ENCODE measurements at regions not wholly inside any gene's neighbourhood (a gene's known extent, or its start where the extent isn't known, plus 50 kb on each side); places are given as distances from the start of the nearest gene placed in this dataset.
"Not testable (repeated sequence)": the region's sequence is repeated elsewhere in the genome, so short reads cannot be mapped to it uniquely, and the experiment has no call there.

DNA sequence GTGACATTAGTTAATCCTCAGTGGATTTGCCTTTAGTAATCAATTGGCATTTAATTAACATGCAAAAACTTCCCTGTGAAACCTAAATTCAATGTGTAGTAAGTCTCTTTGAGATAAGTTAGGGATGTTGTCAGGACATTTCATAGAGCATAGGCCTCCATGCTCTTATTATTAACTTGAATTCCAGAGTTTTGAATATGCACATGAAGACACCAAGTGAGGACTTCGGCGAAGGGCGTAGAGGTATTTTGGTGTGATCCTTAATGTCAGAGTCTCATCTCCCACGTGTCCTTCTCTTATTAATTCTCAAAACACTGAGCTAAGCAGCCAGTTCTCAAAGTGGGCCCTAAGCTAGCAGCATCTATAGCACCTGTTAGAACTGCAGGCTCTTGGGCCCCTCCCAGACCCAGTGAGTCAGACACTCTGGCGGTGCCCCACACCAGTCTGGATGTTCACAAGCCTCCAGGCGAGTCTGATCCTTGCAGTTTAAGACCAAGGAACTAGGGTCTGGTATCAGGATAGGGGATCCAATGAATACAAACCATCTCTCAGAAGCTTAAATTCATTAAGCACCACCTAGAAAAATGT, 292.1 kb downstream of the QKI start:
- DNase-seq (ENCODE audit: low read depth), result no peak

DNA sequence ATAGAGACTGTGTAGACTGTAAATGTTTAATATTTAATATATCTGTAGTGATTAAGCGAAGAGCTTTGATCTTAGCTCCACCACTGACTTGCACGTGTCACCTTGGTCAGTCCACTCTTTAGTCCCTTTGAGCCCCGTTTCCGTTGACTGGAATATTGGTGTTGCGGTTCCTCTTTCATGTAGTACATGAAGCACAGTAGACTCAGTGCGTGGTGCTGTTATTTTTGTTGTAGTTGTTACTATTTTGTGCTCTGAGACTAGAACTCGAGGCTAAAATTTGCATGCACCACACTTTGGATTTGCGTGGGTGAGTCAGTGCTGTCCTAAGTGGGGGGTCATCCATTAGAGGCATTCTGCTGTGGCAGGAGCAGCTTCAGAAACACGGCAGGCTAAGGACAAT, 291.4 kb downstream of the QKI start:
- no peak for DNase-seq (ENCODE audit: low read depth)

GRCh38 chr6:163702736-163703135, 288.2 kb downstream of the QKI start:
- no peak for DNase-seq (ENCODE audit: low read depth)

- DNase-seq (ENCODE audit: low read depth), result no peak
Observed at GRCh38 chr6:163701762-163702161, 287.2 kb downstream of the QKI start.

DNA sequence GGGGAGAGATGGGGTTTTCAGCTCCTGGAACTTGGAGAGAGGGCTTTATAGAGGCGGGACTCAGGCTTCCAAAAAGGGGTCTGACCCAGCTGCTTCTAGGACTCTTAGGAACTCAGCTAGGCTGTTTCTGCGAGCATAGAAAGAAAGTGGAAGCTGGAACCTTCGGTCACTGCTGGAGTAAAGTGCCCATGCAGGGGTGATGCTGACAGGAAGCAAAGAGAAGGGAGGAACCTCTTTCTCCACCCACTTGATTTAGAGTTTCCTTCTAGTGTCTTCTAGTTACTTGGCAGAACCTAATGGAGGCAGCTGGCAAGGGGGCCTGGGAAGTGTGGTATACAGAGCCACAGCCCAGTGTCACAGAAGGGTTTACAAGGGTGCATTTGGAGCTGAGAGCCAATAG, 283.6 kb downstream of the QKI start:
- DNase-seq (ENCODE audit: low read depth), result no peak

DNA sequence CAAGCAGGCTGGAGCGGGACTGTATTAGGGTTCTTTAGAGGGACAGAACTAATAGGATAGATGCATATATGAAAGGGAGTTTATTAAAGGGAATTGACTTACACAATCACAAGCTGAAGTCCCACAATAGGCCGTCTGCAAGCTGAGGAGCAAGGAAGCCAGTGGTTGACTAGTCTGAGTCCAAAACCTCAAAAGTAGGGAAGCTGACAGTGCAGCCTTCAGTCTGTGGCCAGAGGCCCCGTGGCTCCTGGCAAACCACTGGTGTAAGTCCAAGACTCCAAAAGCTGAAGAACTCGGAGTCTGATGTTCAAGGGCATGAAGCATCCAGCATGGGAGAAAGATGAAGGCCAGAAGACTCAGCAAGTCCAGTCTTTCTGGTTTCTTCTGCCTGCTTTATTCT, 281.8 kb downstream of the QKI start:
- not testable (repeated sequence) for DNase-seq (ENCODE audit: low read depth)

DNA sequence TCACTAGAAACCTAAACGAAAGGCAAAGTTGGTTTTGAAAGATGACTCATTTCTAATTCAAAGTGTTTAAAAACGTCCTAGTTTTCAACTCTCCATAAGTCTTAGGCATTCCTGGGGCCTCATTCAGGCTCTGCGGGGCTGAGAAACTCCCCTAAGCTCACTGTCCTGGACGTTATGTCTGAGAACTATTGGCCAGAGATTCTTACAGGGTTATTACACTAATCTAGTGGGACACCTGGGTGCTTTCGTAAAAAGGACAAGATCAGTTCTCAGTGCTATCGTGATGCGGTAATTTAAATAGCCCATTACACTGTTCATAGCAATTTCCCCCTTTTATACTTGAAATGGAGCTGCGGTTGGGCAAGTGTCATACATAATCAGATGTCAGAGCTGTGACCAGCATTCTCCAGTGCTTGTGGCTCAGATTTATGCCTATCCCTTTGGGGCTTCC, 280.9 kb downstream of the QKI start:
- no peak for DNase-seq (ENCODE audit: low read depth)

- no peak for DNase-seq (ENCODE audit: low read depth)
Observed at GRCh38 chr6:163694988-163695398, 280.5 kb downstream of the QKI start.

GRCh38 chr6:163694072-163694471, 279.6 kb downstream of the QKI start:
- no peak for DNase-seq (ENCODE audit: low read depth)

- no peak for DNase-seq (ENCODE audit: low read depth)
Observed at GRCh38 chr6:163691049-163691448, 276.5 kb downstream of the QKI start.

DNA sequence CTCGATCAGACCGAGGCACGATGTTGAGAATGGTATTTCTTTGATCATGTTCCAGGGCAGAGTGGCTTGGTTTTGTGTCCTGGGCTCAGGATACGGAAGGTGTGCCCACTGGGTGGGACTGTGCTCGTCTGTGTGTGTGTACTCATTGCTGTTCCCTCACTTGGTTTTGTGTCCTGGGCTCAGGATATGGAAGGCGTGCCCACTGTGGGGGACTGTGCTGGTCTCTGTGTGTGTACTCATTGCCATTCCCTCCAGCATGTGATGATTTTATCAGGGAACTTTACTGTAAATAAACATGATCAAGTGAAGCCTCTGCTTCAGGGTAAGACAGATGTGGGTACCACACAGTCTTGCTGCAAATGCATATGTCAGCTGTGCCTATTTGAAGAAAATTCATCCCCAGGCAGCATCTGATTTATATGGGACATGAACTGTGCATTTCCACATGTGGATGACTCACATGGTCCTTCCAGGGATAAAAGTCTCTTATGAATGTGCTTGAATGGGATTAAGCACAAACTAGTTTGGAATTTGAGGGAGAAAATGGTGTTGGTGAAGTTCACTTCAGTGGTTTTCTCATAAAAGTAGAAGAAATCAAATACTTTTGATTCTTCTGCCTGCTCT, 274.3 kb downstream of the QKI start:
- DNase-seq (ENCODE audit: low read depth), result peak; percentile 28

GRCh38 chr6:163687075-163687474, 272.6 kb downstream of the QKI start:
- no peak for DNase-seq (ENCODE audit: low read depth)

DNA sequence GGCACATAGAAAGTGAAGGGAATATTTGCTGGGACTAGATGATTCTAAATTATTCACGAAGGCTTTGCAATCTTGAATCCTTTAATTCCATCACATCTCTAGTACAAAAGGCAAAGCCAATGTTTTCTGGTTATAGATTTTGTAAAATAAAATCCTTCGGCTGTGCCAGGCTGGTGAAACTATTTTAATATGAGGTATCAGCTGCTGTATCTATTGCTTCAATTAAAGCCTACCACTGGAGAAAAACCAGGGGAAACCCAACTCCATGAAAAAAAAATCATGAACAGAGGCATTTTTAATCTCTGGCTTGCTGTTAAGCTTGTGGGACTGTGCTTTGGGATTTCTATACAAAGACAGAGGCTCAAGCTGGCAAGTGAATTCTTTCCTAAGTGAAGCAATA, 271.8 kb downstream of the QKI start:
- DNase-seq (ENCODE audit: low read depth), result no peak

DNA sequence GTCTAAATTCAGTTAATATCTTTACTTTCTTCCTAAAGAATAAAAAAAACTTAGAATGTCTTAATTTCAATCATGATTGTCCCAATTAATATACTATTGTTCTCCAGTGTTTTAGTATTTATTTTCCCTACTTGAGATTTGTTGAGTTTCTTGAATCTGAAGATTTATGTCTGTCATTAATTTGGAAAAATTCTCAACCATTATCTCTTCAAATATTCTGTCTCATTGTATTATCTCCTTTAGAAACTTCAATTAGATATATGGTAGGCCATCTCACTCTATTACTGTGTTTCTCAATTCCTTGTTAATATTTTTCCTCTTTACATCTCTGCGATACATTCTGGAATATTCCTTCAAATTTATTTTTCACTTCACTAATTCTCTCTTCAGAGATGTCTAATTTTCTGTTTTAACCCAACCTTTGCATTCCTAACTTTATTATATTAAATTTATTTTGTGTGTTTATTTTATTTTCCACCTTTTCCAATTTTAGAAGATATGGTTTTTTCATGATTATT, 268.6 kb downstream of the QKI start:
- no peak for DNase-seq (ENCODE audit: low read depth)

DNA sequence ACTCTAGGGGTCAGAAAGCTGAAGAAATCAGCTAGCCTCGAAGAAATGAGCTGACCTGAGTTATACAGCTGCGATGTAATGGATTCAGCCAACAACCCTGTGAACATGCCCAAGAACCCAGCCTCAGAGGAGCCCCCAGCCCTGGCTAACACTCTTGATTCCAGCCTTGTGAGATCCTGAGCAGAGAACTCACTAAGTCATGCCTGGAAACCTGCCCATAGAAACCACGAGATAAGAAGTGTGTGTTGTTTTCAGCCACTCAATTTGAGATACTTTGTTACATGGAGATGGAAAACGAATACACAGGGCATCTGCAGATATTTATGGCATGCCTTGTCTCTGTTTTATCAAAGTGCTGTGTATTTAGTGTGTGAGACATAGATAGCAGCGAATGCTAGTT, 265.2 kb downstream of the QKI start:
- no peak for DNase-seq (ENCODE audit: low read depth)

DNA sequence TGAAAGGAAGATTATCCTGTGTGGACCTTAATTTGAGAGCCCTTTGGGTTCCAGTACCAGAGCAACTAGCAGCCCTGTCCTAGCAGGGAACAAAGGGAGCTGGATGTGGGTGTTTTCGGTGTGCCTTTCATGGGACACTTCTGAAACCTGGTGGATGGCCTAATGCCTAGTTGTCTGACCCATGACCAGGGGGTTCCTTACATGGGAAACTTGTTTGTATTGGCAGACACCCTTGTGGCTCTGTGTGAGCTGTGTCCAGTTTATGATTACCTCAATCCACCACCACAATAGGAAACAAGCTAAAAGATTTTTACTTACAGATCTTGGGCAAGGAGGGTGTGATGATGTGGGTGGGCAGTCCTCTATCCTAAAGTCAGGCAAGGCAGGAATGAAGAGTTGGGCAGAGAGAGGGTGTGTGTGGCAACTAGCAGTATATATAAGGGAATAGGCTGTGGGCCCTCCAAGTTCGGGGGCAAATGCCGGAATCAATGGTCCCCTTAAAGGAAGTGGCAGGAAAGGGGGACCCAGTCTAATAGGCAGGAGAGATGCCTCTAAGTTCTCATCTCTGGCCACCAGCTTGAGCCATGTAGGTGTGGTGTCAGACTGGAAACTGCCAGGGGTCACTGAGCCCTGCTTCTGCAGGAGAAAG, 264.6 kb downstream of the QKI start:
- DNase-seq (ENCODE audit: low read depth), result no peak

DNA sequence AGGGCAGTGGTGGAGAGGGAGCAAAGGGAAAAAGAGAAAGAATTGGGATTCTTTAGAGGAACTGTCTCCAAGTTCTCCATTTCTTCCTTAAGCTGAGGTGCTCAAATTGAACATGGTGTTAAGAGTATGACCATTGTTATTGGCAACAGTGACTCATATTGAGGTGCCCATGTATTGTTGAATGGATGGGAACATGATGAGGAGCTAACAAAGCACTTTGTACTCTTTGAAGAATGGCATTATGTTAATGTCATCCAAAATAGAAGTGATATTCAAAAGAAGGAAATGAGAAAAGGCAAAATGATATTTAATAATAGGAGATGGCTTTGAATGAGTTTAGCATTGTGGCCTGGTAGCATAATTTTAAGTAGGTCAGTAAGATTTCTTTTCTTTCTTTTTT, 261.1 kb downstream of the QKI start:
- DNase-seq (ENCODE audit: low read depth), result no peak

GRCh38 chr6:163672710-163673109, 258.2 kb downstream of the QKI start:
- no peak for DNase-seq (ENCODE audit: low read depth)

GRCh38 chr6:163671791-163672190, 257.3 kb downstream of the QKI start:
- DNase-seq (ENCODE audit: low read depth), result no peak

GRCh38 chr6:163671355-163671754, 256.8 kb downstream of the QKI start:
- DNase-seq (ENCODE audit: low read depth), result no peak

DNA sequence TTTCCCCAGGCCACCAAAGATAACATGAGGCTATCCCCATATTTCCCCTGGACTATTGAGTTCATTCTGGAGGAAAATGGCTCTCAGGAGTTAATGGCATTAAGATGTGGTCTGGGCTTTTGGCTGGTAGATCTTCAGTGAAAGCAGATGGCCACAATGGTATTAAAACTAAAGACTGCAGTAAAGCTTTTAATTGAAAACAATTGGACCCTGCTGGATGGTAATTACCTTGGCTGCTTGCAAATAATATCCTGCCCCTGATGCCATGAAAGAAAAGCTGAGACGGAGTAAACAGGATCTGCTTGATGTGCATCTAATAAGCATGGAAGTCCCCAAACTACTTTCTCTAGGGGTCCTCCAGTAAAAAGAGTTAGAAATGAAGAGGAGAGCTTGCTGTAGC, 255.8 kb downstream of the QKI start:
- no peak for DNase-seq (ENCODE audit: low read depth)

DNA sequence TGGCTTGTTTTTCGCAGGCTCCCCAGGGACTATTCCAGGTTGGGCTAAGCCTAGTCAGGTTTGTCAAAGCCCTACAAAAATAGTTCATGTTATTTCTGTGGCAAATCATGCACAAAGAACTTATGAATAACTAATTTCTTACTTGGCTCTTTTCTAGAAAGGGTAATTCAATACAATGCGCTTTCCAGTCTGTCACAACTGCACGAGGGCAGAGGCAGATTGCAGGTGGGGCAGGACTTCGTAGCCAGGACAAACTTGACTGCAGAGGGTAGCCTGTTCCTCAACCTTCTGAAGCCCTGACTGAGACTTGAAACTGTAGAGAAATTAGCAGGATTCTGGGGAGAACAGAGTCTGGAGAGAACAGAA, 253.5 kb downstream of the QKI start:
- no peak for DNase-seq (ENCODE audit: low read depth)

- no peak for DNase-seq (ENCODE audit: low read depth)
Observed at GRCh38 chr6:163667372-163668060, 253.0 kb downstream of the QKI start.

Data from renal cortical epithelial cell (primary cell).